Activated T-cell treated with anti-CD3 and anti-CD28 coated beads, Interleukin-2, amount 50 U/mL, for 24 hours (primary cell): ENCODE measurements at regions not wholly inside any gene's neighbourhood (a gene's known extent, or its start where the extent isn't known, plus 50 kb on each side); places are given as distances from the start of the nearest gene placed in this dataset.

Experiments used
- DNase-seq: peaks from one replicate; pipeline ENCODE4 v3.0.0-alpha.2; 2020
- H3K27ac Mint-ChIP-seq: 2 replicates; pipeline ENCODE4 v1.8.0; 2020; ENCODE audit warnings: mild to moderate bottlenecking, mixed read lengths
- H3K27me3 Mint-ChIP-seq: 2 replicates; pipeline ENCODE4 v1.8.0; 2020; ENCODE audit warnings: mixed read lengths
- H3K36me3 Mint-ChIP-seq: 2 replicates; pipeline ENCODE4 v1.8.0; 2020; ENCODE audit warnings: low read depth, mixed read lengths
- H3K4me1 Mint-ChIP-seq: 2 replicates; pipeline ENCODE4 v1.8.0; 2020; ENCODE audit warnings: low read depth, mixed read lengths
- H3K4me3 Mint-ChIP-seq: 2 replicates; pipeline ENCODE4 v1.8.0; 2020; ENCODE audit warnings: mild to moderate bottlenecking, moderate library complexity, mixed read lengths
- H3K9me3 Mint-ChIP-seq: 2 replicates; pipeline ENCODE4 v1.8.0; 2020; ENCODE audit warnings: mixed read lengths

DNA sequence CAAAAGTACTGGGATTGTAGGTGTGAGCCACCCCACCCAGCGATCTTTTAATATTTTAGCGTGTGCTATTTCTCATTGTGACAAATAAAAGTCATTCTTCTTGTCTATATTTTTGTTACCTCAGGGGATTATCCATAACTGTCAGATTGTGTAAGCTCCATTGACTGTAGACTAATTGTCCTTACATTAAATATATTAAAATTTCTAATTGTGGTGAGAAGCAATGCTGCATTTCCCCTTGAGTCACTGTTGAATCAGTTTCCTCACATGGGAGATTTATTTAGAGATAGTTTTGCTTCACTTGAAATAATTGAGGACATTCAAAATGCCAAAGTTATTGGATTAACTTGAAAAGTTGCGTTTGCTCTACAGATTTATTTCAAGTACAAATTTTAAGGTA, 782.4 kb upstream of the WWC1 start:
- Mint-ChIP-seq H3K36me3 (no peaks in the 10 kb centered on the region), H3K4me3 (no peak overlapping the region), H3K9me3 (no peaks in the 10 kb centered on the region), H3K4me1 (no peaks in the 10 kb centered on the region), H3K27me3 (no peaks in the 10 kb centered on the region), H3K27ac (no peak overlapping the region)
- no peak for DNase-seq

DNA sequence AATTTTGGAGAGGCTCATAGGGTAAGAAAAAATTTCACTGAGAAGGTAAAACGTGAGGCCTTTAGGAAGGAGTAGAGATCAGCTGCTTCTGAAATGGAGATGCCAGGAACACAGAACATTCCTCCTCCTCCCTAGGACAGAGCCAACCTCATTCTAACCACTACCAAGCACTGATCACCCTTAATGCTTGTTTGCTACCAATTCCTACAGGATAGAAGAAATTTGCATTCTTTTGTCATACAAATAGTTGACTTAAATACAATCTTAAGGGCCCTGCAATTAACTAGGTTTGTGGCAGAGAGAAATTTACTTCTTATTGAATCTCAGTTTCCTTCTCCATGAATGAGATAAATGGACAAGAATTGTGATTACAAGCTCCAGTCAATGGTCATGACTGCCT, 780.2 kb upstream of the WWC1 start:
- no peaks in the 10 kb centered on the region for H3K27me3 Mint-ChIP-seq
- DNase-seq, result no peak
- no peaks in the 10 kb centered on the region for H3K4me1 Mint-ChIP-seq
- H3K27ac Mint-ChIP-seq, result no peak overlapping the region
- H3K4me3 Mint-ChIP-seq, result no peak overlapping the region
- H3K9me3 Mint-ChIP-seq, result no peaks in the 10 kb centered on the region
- no peaks in the 10 kb centered on the region for H3K36me3 Mint-ChIP-seq

DNA sequence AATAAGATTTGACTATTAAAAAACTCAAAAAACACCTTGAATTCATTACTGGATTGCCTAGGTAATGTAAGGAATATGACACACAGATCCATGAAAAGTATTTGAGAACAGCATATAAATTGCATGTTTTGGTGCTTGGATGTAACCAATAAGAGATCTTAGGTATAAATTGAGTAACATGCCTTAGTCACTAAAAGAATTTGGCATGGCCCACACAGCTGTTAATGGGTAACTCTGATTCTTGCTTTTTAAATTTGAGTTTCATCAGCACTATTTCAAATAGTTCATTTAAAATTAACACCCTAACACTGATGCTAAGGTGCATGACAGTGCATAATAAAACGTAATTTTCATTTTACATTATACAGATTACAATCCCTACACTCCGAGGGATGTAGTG, 779.3 kb upstream of the WWC1 start:
- H3K4me3 Mint-ChIP-seq, result no peak overlapping the region
- DNase-seq, result no peak
- H3K9me3 Mint-ChIP-seq, result no peaks in the 10 kb centered on the region
- no peak overlapping the region for H3K27ac Mint-ChIP-seq
- no peaks in the 10 kb centered on the region for H3K27me3 Mint-ChIP-seq
- no peaks in the 10 kb centered on the region for H3K36me3 Mint-ChIP-seq
- H3K4me1 Mint-ChIP-seq, result no peaks in the 10 kb centered on the region

DNA sequence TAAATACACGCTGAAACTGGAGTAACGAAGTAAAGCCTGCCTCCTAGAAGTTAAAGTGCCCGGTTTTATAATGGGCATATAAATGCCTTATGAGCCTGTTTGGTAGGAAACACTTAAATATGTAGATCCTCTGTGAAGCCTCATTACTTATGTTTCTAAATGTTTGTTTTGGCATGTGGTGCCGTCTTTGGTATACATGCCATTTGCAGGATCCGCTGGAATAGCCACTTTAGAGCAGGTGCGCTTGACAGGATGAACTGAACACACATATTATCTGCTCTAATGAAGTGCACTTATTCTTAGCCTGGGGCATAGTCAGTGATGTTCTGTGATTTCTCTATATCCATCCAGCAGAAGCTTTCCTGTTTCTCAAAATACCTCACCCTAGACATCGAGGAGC, 778.1 kb upstream of the WWC1 start:
- Mint-ChIP-seq H3K36me3 (no peaks in the 10 kb centered on the region), H3K9me3 (peaks cover 2% of the 10 kb centered on the region), H3K27ac (no peak overlapping the region), H3K4me1 (no peaks in the 10 kb centered on the region), H3K4me3 (no peak overlapping the region), H3K27me3 (no peaks in the 10 kb centered on the region)
- DNase-seq, result no peak

DNA sequence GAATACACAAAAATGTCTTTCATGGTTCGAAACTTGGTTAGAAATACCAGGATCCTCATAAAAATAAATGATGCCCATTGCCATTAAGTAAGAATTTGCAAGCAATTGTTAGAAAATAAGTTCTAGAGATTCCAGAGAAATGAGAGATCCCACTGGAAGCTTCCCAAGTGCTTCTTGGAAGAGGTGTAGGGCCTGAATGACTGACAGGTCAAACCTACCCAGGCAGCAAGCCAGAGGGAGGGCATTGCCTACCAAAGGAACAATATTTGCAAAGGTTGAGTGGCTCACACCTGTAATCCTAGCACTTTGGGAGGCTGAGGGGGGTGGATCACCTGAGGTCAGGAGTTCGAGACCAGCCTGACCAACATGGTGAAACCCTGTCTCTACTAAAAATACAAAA, 777.0 kb upstream of the WWC1 start:
- H3K9me3 Mint-ChIP-seq, result peaks cover 2% of the 10 kb centered on the region

DNA sequence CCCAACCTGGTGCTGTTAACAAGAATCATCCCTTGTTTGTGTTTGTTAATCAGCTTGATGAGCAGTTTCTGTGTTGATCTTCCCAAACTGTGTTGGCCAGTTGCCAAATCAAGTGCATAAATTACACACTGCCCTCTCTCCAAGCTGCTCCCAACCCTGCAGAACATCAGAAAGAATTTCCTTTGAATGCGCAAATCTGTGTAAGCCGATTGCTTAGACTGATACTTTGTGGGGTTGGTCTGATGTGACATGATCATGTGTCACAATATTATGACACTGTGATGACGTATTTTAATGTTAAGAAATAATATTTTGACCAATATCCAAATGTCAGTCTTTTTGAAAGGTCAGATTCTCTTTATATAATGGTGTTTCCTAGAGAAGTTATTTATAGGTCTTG, 766.4 kb upstream of the WWC1 start:
- H3K36me3 Mint-ChIP-seq, result no peaks in the 10 kb centered on the region
- H3K4me3 Mint-ChIP-seq, result no peak overlapping the region
- peaks cover 3% of the 10 kb centered on the region for H3K9me3 Mint-ChIP-seq
- H3K27me3 Mint-ChIP-seq, result no peaks in the 10 kb centered on the region
- no peak overlapping the region for H3K27ac Mint-ChIP-seq
- no peaks in the 10 kb centered on the region for H3K4me1 Mint-ChIP-seq
- DNase-seq, result no peak

More for the DNA sequence above, 777.0 kb upstream of the WWC1 start:
- no peaks in the 10 kb centered on the region for H3K4me1 Mint-ChIP-seq
- DNase-seq, result no peak
- no peaks in the 10 kb centered on the region for H3K36me3 Mint-ChIP-seq
- H3K27me3 Mint-ChIP-seq, result no peaks in the 10 kb centered on the region
- H3K27ac Mint-ChIP-seq, result no peak overlapping the region
- H3K4me3 Mint-ChIP-seq, result no peak overlapping the region

DNA sequence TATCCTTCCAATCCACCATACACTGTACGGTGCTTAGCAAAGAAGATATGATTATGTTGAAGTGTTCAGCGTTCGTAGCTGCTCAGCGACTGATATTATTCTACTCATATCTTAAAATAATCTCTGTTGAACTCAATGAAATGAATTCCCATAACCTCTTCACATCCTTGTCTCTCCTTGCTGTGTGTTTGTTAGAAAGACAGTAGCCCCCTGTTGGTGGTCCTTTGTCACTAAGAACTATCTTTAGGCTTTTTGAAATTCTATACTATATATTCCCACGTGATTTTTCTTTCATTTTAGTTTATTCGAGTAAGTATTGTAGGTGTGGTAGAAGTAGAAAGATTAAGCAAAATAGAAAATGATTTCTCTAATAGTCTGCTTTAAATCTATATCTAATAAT, 762.8 kb upstream of the WWC1 start:
- Mint-ChIP-seq H3K36me3 (no peaks in the 10 kb centered on the region), H3K4me1 (no peaks in the 10 kb centered on the region), H3K4me3 (no peak overlapping the region), H3K9me3 (no peaks in the 10 kb centered on the region), H3K27ac (no peak overlapping the region), H3K27me3 (no peaks in the 10 kb centered on the region)
- no peak for DNase-seq

DNA sequence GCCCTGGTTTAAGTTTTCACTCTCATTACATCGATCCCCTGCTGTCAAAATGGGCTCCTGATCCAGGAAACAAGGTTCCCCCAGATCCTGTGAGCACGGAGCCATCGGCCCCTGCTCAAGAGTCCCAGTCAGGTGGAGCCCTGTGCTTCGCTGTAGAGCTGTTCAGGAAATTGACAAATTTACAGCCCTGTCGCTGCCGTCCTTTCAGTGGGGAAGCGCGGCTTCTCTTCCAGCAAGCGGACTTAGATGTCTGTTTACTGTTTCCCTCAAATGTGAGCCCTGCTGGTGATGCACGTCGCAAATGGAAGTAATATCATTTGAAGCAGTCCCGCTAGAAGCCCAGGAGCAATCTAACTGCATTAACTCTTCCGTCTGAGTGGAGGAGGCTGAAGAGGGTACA, 760.9 kb upstream of the WWC1 start:
- no peaks in the 10 kb centered on the region for H3K36me3 Mint-ChIP-seq
- H3K4me1 Mint-ChIP-seq, result no peaks in the 10 kb centered on the region
- H3K27ac Mint-ChIP-seq, result no peak overlapping the region
- H3K9me3 Mint-ChIP-seq, result no peaks in the 10 kb centered on the region
- no peak overlapping the region for H3K4me3 Mint-ChIP-seq
- no peaks in the 10 kb centered on the region for H3K27me3 Mint-ChIP-seq
- DNase-seq, result no peak

DNA sequence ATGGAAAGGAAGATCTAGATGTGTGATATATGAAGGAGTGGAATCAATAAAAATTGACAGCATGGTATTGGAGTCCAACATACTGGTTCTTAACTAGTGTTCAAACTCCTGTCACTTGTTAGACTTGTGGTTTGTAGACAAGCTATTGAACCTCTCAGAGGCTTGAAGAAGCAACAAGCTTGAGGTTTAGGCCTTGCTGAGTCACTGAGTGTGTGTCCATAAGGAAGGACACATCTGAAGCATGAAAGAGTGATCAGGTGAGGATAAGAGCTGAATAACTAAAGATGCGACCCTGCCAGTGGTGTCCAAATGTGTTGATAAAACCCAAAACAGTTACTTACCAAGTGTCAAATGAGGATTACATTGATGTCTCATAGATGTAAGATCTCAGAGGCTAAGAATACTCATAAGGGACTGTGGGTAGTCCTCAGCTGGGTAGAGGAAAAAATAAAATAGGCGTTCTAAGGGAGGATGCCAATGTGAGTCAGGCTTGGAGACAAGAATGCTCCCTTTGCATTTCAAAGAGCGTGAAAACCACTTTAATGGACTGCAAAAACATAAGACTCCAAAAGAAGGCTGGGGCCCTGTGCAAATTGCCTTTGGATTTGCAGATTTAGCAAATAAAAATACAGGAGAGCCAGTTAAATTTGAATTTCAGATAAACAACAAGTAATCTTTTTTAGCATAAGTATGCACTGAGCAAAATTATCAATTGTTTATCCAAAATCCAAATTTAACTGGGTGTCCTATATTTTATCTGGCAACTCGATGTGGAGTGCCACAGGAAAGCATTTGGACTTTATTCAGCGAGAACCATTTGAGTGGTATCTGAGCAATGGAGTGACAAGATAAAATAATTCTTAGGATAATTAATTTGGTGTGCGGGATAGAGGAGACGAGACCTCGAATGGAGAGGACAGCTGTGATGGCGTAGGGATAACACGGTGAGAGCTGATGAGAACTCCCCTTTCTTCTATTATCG, 757.3 kb upstream of the WWC1 start:
- no peaks in the 10 kb centered on the region for H3K27me3 Mint-ChIP-seq
- no peaks in the 10 kb centered on the region for H3K36me3 Mint-ChIP-seq

DNA sequence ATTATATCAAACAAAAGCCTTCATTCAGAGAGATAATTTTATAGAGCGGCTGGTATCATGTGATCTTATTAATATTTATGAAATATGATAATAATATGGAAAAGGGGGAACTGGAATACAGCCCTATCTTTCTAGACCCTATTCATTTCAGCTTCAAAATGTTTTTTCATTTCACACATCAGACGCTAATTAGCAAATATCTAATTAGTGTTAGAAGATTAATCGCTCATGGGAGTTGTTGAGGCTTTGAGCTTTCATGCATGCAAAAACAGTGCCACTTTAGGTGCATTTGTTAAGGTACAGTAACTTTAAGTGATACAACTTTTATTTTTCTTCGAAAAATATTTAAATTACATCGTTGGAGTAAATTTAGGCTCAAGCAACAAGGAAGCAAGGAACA, 751.7 kb upstream of the WWC1 start:
- Mint-ChIP-seq H3K4me3 (no peak overlapping the region), H3K27me3 (no peaks in the 10 kb centered on the region), H3K9me3 (no peaks in the 10 kb centered on the region), H3K4me1 (no peaks in the 10 kb centered on the region), H3K27ac (no peak overlapping the region), H3K36me3 (no peaks in the 10 kb centered on the region)
- no peak for DNase-seq

More for the DNA sequence above, 757.3 kb upstream of the WWC1 start:
- Mint-ChIP-seq H3K9me3 (no peaks in the 10 kb centered on the region), H3K4me1 (no peaks in the 10 kb centered on the region), H3K4me3 (no peak overlapping the region), H3K27ac (no peak overlapping the region)
- no peak for DNase-seq

DNA sequence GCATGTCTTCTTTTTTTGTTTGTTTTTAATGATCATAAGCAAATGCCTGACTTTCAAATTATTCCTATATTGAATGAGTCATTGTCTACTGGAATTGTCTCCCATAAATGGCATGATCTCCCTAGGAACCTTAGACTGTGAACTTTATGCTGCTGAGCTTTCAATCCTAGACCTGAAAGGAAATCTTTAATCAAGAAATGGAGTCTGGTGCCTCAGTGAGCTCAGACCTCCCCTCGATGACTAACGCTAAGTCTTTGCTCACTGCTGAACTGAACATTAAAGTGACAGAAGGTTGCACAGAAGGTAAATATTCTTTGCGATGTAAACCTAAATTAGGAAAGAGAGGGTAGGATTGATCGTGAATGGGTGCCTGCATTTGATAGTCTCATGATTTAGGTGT, 745.2 kb upstream of the WWC1 start:
- H3K36me3 Mint-ChIP-seq, result no peaks in the 10 kb centered on the region
- no peak overlapping the region for H3K27ac Mint-ChIP-seq
- DNase-seq, result no peak
- H3K9me3 Mint-ChIP-seq, result no peaks in the 10 kb centered on the region
- H3K4me1 Mint-ChIP-seq, result no peaks in the 10 kb centered on the region
- H3K27me3 Mint-ChIP-seq, result no peaks in the 10 kb centered on the region
- no peak overlapping the region for H3K4me3 Mint-ChIP-seq

DNA sequence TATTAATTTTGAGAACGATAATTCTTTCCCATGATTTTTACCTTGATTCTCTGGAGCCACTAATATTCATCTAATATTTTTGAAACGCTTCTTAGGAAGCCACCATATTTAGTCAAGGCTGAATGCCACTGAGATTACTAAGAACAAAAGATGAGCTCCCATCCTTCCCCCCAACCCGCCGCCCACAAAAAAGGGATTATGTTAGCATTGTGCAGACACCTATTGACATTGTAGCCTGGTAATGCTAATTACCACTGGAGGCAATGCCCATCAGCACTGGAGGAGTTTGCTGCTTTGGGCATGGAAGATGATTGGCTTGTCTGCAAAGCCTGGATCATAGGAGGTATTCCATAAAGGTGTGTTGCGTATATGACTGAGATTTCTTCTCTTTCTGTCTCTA, 739.1 kb upstream of the WWC1 start:
- Mint-ChIP-seq H3K36me3 (no peaks in the 10 kb centered on the region), H3K27ac (no peak overlapping the region), H3K9me3 (no peaks in the 10 kb centered on the region), H3K27me3 (no peaks in the 10 kb centered on the region), H3K4me1 (no peaks in the 10 kb centered on the region), H3K4me3 (no peak overlapping the region)
- DNase-seq, result no peak

DNA sequence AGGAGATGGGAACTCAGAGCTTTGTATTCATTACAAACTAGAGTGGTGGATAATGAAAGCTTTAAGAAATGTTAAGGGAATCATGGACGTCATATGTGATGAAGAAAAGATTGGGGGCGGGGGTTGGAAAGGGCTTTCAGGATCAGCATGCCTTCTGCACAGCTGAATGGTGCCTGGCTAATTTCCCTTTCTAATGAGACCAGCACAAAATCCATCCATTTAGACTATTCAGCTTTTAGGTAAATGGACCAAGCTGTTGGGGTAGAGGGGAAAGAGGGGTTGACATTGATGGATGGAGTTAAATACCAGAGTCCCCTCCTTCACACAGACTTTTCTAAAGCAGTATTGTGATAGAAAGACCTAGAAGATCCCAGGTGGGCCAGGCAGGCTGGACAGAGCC, 737.9 kb upstream of the WWC1 start:
- Mint-ChIP-seq H3K4me3 (no peak overlapping the region), H3K36me3 (no peaks in the 10 kb centered on the region), H3K27ac (no peak overlapping the region), H3K27me3 (no peaks in the 10 kb centered on the region), H3K9me3 (no peaks in the 10 kb centered on the region), H3K4me1 (no peaks in the 10 kb centered on the region)
- DNase-seq, result no peak

DNA sequence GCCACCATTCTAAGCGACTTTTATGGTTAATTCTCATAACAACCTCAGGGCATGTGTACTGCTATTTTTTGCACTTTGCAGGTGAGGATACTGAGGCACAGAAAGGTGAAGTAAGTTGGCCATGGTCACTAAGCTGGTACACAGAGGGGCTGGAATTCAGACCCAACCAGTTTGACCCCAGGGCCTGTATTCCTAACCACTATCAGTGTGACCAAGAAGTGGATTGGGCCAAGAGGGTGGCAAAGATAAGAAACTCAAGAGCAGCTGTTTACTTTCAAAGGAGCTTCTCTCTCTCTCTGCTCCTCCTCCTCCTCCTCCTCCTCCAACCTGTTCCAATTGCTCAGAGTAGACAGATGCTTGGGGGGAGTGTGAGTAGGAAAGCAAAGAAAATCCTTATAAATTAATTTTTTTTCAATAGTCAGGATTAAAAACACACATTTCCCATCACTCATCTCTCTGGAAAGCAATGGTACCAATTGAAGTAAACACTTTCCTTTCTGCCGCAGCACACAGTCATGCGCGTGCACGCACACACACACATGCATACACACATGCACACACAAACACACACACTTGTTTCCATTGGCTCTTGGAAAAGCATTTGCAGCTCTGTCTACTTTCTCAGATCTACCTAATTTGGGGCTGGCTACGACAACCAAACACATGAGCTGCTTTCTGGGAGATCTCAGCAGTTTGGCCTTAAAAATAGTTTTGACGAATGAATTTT, 736.7 kb upstream of the WWC1 start:
- no peak overlapping the region for H3K27ac Mint-ChIP-seq
- no peaks in the 10 kb centered on the region for H3K27me3 Mint-ChIP-seq
- H3K4me1 Mint-ChIP-seq, result no peaks in the 10 kb centered on the region
- no peaks in the 10 kb centered on the region for H3K9me3 Mint-ChIP-seq
- no peak for DNase-seq
- no peaks in the 10 kb centered on the region for H3K36me3 Mint-ChIP-seq
- H3K4me3 Mint-ChIP-seq, result no peak overlapping the region

DNA sequence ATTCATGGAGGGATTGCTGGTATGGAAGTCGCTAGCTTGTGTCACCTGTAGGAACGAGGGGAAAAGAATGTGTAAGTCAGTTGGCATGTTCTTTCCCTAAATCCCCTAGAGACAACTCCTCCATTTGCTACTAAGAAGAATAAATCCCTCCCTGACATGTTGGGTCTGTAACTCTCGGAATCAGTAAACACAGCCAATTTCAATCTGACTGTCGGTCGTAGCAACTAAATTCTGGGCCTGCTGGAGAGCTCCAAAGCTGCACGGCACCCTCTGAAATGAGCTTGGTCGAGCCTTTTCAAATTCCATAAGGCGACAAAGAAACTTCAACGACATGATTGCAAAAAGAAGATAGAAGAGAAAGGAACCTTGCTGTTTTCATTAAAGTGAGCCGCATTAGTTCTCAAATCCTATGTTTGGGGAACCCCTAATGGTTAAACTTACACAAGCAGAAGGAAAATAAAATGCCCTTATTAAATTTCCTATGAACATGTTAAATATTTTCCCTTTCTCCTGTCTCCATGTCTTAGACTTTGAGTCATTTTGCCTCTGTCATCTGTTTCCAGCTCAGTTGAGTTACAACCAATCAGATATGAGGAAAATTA, 735.8 kb upstream of the WWC1 start:
- no peaks in the 10 kb centered on the region for H3K27me3 Mint-ChIP-seq
- no peaks in the 10 kb centered on the region for H3K36me3 Mint-ChIP-seq
- no peaks in the 10 kb centered on the region for H3K4me1 Mint-ChIP-seq
- H3K4me3 Mint-ChIP-seq, result no peak overlapping the region
- no peaks in the 10 kb centered on the region for H3K9me3 Mint-ChIP-seq
- no peak for DNase-seq
- no peak overlapping the region for H3K27ac Mint-ChIP-seq
